Progenitor cell of endocrine pancreas (in vitro differentiated cells): ENCODE measurements at regions not wholly inside any gene's neighbourhood (a gene's known extent, or its start where the extent isn't known, plus 50 kb on each side); places are given as distances from the start of the nearest gene placed in this dataset.

Experiments
- DNase-seq: peaks from one replicate; pipeline ENCODE4 v3.0.0; 2021; ENCODE audit warnings: low spot score; ENCODE audit not compliant: unreplicated experiment
- H3K27ac Mint-ChIP-seq: 2 replicates; pipeline ENCODE4 v1.8.0; 2021; ENCODE audit warnings: mild to moderate bottlenecking, moderate library complexity, mixed read lengths
- H3K27me3 Mint-ChIP-seq: 2 replicates; pipeline ENCODE4 v1.8.0; 2021; ENCODE audit warnings: mixed read lengths
- H3K36me3 Mint-ChIP-seq: 2 replicates; pipeline ENCODE4 v1.8.0; 2022; ENCODE audit warnings: mixed read lengths; ENCODE audit not compliant: insufficient read depth
- H3K4me1 Mint-ChIP-seq: 2 replicates; pipeline ENCODE4 v1.8.0; 2021; ENCODE audit warnings: low read depth, mixed read lengths
- H3K4me3 Mint-ChIP-seq: 2 replicates; pipeline ENCODE4 v1.8.0; 2021; ENCODE audit warnings: low read depth, mild to moderate bottlenecking, moderate library complexity, mixed read lengths
- H3K9me3 Mint-ChIP-seq: 2 replicates; pipeline ENCODE4 v1.8.0; 2021; ENCODE audit warnings: low read depth, mixed read lengths
- CTCF ChIP-seq: fragments of 200-600 bp; sonication (generic); IDR thresholded peaks from one replicate; pipeline ENCODE4 v1.5.0; 2021; ENCODE audit warnings: antibody characterized with exemption, mild to moderate bottlenecking; ENCODE audit not compliant: unreplicated experiment

GRCh38 chr3:102712896-102713295 is 278.1 kb downstream of the ZPLD1 start:
- Mint-ChIP-seq H3K36me3 (no peaks in the 10 kb centered on the region), H3K9me3 (no peaks in the 10 kb centered on the region), H3K27ac (no peak overlapping the region), H3K27me3 (no peaks in the 10 kb centered on the region), H3K4me1 (no peaks in the 10 kb centered on the region), H3K4me3 (no peak overlapping the region)
- TF ChIP-seq CTCF: no peak
- no peak for DNase-seq

GRCh38 chr3:102714567-102714966 is 279.8 kb downstream of the ZPLD1 start:
- H3K4me1 Mint-ChIP-seq: no peaks in the 10 kb centered on the region
- DNase-seq: no peak
- no peaks in the 10 kb centered on the region for H3K36me3 Mint-ChIP-seq
- H3K9me3 Mint-ChIP-seq: no peaks in the 10 kb centered on the region
- H3K4me3 Mint-ChIP-seq: no peak overlapping the region
- no peak overlapping the region for H3K27ac Mint-ChIP-seq
- H3K27me3 Mint-ChIP-seq: no peaks in the 10 kb centered on the region
- TF ChIP-seq CTCF: no peak

- DNase-seq: no peak
- Mint-ChIP-seq H3K4me1 (no peaks in the 10 kb centered on the region), H3K27me3 (no peaks in the 10 kb centered on the region), H3K9me3 (no peaks in the 10 kb centered on the region), H3K27ac (no peak overlapping the region), H3K36me3 (no peaks in the 10 kb centered on the region), H3K4me3 (no peak overlapping the region)
- no peak for TF ChIP-seq CTCF
Measured at GRCh38 chr3:102715030-102715697, 280.3 kb downstream of the ZPLD1 start.

- TF ChIP-seq CTCF: no peak
- Mint-ChIP-seq H3K4me3 (no peak overlapping the region), H3K36me3 (no peaks in the 10 kb centered on the region), H3K27ac (no peak overlapping the region), H3K9me3 (no peaks in the 10 kb centered on the region), H3K27me3 (no peaks in the 10 kb centered on the region), H3K4me1 (no peaks in the 10 kb centered on the region)
- DNase-seq: no peak
Measured at GRCh38 chr3:102718651-102719050, 283.8 kb downstream of the ZPLD1 start.

GRCh38 chr3:102722317-102722716 is 287.5 kb downstream of the ZPLD1 start:
- no peaks in the 10 kb centered on the region for H3K27me3 Mint-ChIP-seq

More at GRCh38 chr3:102722317-102722716, 287.5 kb downstream of the ZPLD1 start:
- Mint-ChIP-seq H3K4me3 (no peak overlapping the region), H3K9me3 (no peaks in the 10 kb centered on the region), H3K27ac (no peak overlapping the region), H3K36me3 (no peaks in the 10 kb centered on the region), H3K4me1 (no peaks in the 10 kb centered on the region)
- no peak for DNase-seq
- no peak for TF ChIP-seq CTCF
